SIG-M5 treated with dmso at 0.1 percent for 504 hours (cell line): ENCODE measurements at regions not wholly inside any gene's neighbourhood (a gene's known extent, or its start where the extent isn't known, plus 50 kb on each side); places are given as distances from the start of the nearest gene placed in this dataset.

Source experiments
- DNase-seq: peaks from one replicate; lab custom pipeline; 2025; ENCODE audit not compliant: unreplicated experiment; lab: John Stamatoyannopoulos, UW

GRCh38 chr10:83564889-83565588 is 574.3 kb upstream of the GHITM start:
- no peak for DNase-seq

GRCh38 chr10:83572036-83572435 is 567.3 kb upstream of the GHITM start:
- no peak for DNase-seq

GRCh38 chr10:83574770-83575169 is 564.5 kb upstream of the GHITM start:
- no peak for DNase-seq

GRCh38 chr10:83577421-83577820 is 561.9 kb upstream of the GHITM start:
- DNase-seq: no peak

- no peak for DNase-seq
These were observed 558.8 kb upstream of the GHITM start for GRCh38 chr10:83580373-83581012.

- no peak for DNase-seq
These were observed 556.8 kb upstream of the GHITM start for GRCh38 chr10:83582407-83583095.

- DNase-seq: no peak
These were observed 553.6 kb upstream of the GHITM start for GRCh38 chr10:83585686-83586085.

GRCh38 chr10:83592337-83592935 is 546.9 kb upstream of the GHITM start:
- no peak for DNase-seq

- DNase-seq: no peak
These were observed 535.6 kb upstream of the GHITM start for GRCh38 chr10:83603708-83604107.

GRCh38 chr10:83605783-83606630 is 533.3 kb upstream of the GHITM start:
- no peak for DNase-seq

GRCh38 chr10:83607959-83608745 is 531.2 kb upstream of the GHITM start:
- no peak for DNase-seq

GRCh38 chr10:83612050-83612449 is 527.3 kb upstream of the GHITM start:
- DNase-seq: no peak

GRCh38 chr10:83612746-83613145 is 526.6 kb upstream of the GHITM start:
- DNase-seq: no peak

- no peak for DNase-seq
These were observed 522.1 kb upstream of the GHITM start for GRCh38 chr10:83617172-83617571.

- DNase-seq: no peak
These were observed 521.4 kb upstream of the GHITM start for GRCh38 chr10:83617692-83618545.

- DNase-seq: no peak
These were observed 513.4 kb upstream of the GHITM start for GRCh38 chr10:83625831-83626360.

GRCh38 chr10:83632701-83633100 is 506.6 kb upstream of the GHITM start:
- DNase-seq: no peak

- DNase-seq: no peak
These were observed 505.8 kb upstream of the GHITM start for GRCh38 chr10:83633547-83633946.

- no peak for DNase-seq
These were observed 502.5 kb upstream of the GHITM start for GRCh38 chr10:83636826-83637225.
